ENCODE measurements at regions not wholly inside any gene's neighbourhood (a gene's known extent, or its start where the extent isn't known, plus 50 kb on each side); places are given as distances from the start of the nearest gene placed in this dataset.
"Not testable (repeated sequence)": the region's sequence is repeated elsewhere in the genome, so short reads cannot be mapped to it uniquely, and the experiment has no call there.

DNA sequence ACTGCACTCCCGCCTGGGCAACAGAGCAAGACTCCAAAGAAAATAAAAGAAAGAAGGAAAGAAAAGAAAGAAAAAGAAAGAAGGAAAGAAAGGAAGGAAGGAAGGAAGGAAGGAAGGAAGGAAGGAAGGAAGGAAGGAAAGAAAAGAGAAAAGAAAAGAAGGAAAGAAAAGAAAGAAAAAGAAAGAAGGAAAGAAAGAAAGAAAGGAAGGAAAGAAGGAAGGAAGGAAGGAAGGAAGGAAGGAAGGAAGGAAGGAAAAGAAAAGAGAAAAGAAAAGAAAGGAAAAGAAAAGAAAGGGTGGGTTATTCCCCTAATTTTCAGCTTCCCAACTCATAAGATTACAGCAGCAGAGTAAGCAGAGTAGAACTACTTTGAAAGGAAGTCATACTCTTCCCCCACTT lies 64.4 kb downstream of the TMEM200C start:
- H3K4me1 ChIP-seq (ENCODE audit: control insufficient read depth, insufficient read depth, low read length); H3K36me3 ChIP-seq (ENCODE audit: control insufficient read depth, insufficient read depth, low read length); H3K27ac ChIP-seq (ENCODE audit: low read depth, low read length); H3K9ac ChIP-seq (ENCODE audit: low read length); H3K4me3 ChIP-seq (ENCODE audit: low read length); H3K27me3 ChIP-seq (ENCODE audit: control insufficient read depth, insufficient read depth, low read length): not testable (repeated sequence)

DNA sequence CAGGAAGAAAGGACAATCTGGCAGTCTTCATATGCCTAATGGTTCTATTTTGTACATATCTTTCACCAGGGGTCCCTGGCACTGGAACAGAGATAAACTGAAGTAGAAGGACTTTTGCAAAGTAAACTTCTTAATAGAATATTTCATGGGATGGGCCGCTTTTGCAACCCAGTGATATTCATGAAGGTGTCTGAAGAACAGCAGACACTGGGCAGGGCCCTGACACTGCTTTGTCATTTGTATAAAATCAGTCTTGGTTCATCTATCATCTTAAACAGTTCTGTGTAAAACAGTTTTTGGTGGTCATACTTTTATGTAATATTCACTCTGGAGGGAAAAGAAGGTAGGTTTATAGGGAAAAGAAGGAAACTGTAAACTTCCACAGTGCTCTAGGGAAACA lies 66.4 kb downstream of the TMEM200C start:
- Histone ChIP-seq H3K4me3 (ENCODE audit: low read length) (no peak overlapping the region), H3K36me3 (ENCODE audit: control insufficient read depth, insufficient read depth, low read length) (no peaks in the 10 kb centered on the region), H3K4me1 (ENCODE audit: control insufficient read depth, insufficient read depth, low read length) (no peaks in the 10 kb centered on the region), H3K27ac (ENCODE audit: low read depth, low read length) (no peak overlapping the region), H3K9ac (ENCODE audit: low read length) (no peak overlapping the region), H3K27me3 (ENCODE audit: control insufficient read depth, insufficient read depth, low read length) (no peaks in the 10 kb centered on the region)

DNA sequence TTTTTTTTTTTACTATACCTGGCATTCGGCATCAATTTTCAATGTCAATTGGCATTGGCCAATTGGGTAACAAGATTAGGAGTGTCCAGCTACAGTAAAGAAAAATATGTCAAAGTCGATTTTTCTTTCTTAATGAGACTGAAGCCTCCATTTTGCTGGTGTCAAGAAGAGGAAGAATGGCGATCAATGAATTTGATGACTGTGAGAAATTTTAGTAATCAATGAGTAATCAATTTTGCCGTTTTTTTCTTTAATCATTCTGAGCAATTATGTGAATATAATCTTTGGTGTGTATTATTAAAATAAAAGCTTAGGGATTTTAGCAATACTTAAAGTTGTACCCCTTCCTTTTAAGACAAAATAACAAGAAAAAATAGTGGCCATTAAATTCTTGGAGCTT lies 69.7 kb downstream of the TMEM200C start:
- H3K36me3 ChIP-seq (ENCODE audit: control insufficient read depth, insufficient read depth, low read length): no peaks in the 10 kb centered on the region

DNA sequence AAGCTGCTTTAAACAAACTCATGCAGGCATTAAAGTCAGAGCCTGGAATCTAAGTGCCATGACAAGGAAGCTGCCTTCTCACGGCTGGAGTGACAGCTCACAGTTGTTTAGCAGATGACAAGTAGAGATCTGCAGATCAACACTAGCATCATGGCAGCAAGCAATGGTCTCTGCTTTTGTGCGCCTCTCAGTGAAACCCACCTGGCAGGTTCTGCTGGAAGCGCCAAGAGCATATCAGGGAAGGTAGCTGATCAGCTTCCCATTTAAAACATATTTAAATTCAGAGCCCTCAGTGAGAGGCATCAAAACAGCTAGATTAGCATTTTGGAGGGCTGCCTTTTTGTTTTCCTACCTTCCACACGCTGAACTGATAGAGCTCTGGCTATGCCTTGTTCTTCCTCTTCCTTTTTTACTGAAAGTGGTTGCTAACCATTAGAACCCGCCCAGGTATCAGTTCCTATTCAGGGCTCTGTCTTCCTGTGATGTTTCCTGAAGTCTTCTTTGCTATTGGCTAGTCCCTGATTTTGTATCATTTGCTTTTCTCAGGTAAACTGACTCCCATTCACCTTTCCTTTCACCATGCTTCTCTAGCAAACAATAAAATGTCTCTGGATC lies 70.8 kb downstream of the TMEM200C start:
- no peaks in the 10 kb centered on the region for H3K4me1 ChIP-seq (ENCODE audit: control insufficient read depth, insufficient read depth, low read length)

More for the DNA sequence above, 69.7 kb downstream of the TMEM200C start:
- H3K4me3 ChIP-seq (ENCODE audit: low read length): no peak overlapping the region
- H3K27ac ChIP-seq (ENCODE audit: low read depth, low read length): no peak overlapping the region
- H3K27me3 ChIP-seq (ENCODE audit: control insufficient read depth, insufficient read depth, low read length): no peaks in the 10 kb centered on the region
- no peaks in the 10 kb centered on the region for H3K4me1 ChIP-seq (ENCODE audit: control insufficient read depth, insufficient read depth, low read length)
- H3K9ac ChIP-seq (ENCODE audit: low read length): no peak overlapping the region

DNA sequence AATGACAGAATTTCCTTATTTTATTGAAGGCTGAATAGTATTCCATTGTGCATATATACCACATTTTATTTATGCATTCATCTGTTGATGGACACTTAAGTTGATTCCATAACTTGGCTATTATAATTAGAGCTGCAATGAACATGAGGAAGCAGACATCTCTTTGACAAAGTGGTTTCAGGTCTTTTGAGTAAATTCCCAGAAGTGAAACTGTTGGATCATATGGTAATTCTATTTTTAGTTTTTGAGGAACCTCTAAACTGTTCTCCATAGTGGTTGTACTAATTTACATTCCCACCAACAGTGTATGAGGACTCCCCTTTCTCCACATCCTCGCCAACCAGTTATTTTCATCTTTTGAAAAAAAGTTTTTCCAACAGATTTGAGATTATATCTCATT lies 77.5 kb downstream of the TMEM200C start:
- H3K27me3 ChIP-seq (ENCODE audit: control insufficient read depth, insufficient read depth, low read length): no peaks in the 10 kb centered on the region
- H3K27ac ChIP-seq (ENCODE audit: low read depth, low read length): no peak overlapping the region
- no peak overlapping the region for H3K4me3 ChIP-seq (ENCODE audit: low read length)
- H3K9ac ChIP-seq (ENCODE audit: low read length): no peak overlapping the region
- no peaks in the 10 kb centered on the region for H3K36me3 ChIP-seq (ENCODE audit: control insufficient read depth, insufficient read depth, low read length)
- H3K4me1 ChIP-seq (ENCODE audit: control insufficient read depth, insufficient read depth, low read length): no peaks in the 10 kb centered on the region

More for the DNA sequence above, 70.8 kb downstream of the TMEM200C start:
- H3K27ac ChIP-seq (ENCODE audit: low read depth, low read length): no peak overlapping the region
- H3K4me3 ChIP-seq (ENCODE audit: low read length): no peak overlapping the region
- H3K36me3 ChIP-seq (ENCODE audit: control insufficient read depth, insufficient read depth, low read length): no peaks in the 10 kb centered on the region
- H3K9ac ChIP-seq (ENCODE audit: low read length): no peak overlapping the region
- no peaks in the 10 kb centered on the region for H3K27me3 ChIP-seq (ENCODE audit: control insufficient read depth, insufficient read depth, low read length)

DNA sequence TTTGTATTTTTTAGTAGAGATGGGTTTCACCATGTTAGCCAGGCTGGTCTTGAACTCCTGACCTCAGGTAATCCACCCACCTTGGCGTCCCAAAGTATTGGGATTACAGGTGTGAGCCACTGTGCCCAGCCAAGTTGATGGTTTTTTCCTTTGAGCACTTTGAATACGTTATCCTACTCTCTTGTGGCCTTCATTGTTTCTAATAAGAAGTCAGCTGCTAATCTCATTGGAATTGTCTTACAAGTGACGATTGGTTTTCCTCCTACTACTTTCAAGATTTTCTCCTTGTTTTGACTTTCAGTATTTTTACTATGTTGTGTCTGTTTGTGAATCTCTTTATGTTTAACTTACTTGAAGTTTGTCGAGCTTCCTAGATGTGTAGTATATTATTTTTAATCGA lies 88.5 kb downstream of the TMEM200C start:
- no peak overlapping the region for H3K9ac ChIP-seq (ENCODE audit: low read length)
- no peaks in the 10 kb centered on the region for H3K36me3 ChIP-seq (ENCODE audit: control insufficient read depth, insufficient read depth, low read length)
- H3K27me3 ChIP-seq (ENCODE audit: control insufficient read depth, insufficient read depth, low read length): no peaks in the 10 kb centered on the region
- no peak overlapping the region for H3K4me3 ChIP-seq (ENCODE audit: low read length)
- no peaks in the 10 kb centered on the region for H3K4me1 ChIP-seq (ENCODE audit: control insufficient read depth, insufficient read depth, low read length)
- no peak overlapping the region for H3K27ac ChIP-seq (ENCODE audit: low read depth, low read length)

DNA sequence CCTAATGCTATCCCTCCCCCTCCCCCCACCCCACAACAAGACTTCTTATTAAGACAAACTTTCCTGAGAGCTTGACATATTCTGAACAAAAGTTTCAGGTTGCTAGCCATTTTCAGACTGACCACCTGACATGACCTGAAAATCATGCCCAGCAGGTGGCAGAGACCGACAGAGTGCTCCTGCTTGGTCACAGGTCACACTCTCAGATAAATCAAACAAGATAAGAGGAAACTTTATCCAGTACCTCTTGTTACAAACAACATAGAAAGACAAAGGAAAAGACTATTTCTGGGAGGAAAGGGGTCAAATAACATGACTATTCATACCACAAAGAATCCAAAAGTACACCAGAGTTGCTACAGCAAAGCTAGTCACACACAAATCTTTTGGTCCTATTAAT lies 107.4 kb downstream of the TMEM200C start:
- no peak overlapping the region for H3K4me3 ChIP-seq (ENCODE audit: low read length)
- no peaks in the 10 kb centered on the region for H3K36me3 ChIP-seq (ENCODE audit: control insufficient read depth, insufficient read depth, low read length)
- H3K4me1 ChIP-seq (ENCODE audit: control insufficient read depth, insufficient read depth, low read length): no peaks in the 10 kb centered on the region
- no peak overlapping the region for H3K9ac ChIP-seq (ENCODE audit: low read length)
- no peaks in the 10 kb centered on the region for H3K27me3 ChIP-seq (ENCODE audit: control insufficient read depth, insufficient read depth, low read length)
- no peak overlapping the region for H3K27ac ChIP-seq (ENCODE audit: low read depth, low read length)

DNA sequence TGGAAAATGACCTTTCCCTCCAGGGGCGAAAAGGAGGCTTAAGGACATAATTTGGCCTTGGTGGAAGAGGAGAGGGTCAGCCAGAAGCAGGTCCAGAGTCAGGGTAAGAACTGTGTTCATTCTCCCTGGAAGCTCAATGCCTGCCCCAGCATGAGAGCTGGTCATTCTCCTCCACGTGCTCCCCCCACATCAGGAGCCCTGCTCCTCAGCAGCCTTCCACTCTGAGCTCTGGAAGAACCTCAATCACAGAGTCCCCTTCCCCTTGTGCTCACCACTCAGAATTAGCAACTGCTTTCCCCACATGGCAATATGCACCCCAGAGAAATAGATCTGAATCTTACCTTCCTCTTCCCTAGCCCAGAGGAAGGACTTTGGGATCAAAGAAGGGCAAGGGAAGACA lies 115.4 kb downstream of the TMEM200C start:
- Histone ChIP-seq H3K9ac (ENCODE audit: low read length) (no peak overlapping the region), H3K4me3 (ENCODE audit: low read length) (no peak overlapping the region), H3K27me3 (ENCODE audit: control insufficient read depth, insufficient read depth, low read length) (no peaks in the 10 kb centered on the region), H3K36me3 (ENCODE audit: control insufficient read depth, insufficient read depth, low read length) (no peaks in the 10 kb centered on the region), H3K27ac (ENCODE audit: low read depth, low read length) (no peak overlapping the region), H3K4me1 (ENCODE audit: control insufficient read depth, insufficient read depth, low read length) (no peaks in the 10 kb centered on the region)

DNA sequence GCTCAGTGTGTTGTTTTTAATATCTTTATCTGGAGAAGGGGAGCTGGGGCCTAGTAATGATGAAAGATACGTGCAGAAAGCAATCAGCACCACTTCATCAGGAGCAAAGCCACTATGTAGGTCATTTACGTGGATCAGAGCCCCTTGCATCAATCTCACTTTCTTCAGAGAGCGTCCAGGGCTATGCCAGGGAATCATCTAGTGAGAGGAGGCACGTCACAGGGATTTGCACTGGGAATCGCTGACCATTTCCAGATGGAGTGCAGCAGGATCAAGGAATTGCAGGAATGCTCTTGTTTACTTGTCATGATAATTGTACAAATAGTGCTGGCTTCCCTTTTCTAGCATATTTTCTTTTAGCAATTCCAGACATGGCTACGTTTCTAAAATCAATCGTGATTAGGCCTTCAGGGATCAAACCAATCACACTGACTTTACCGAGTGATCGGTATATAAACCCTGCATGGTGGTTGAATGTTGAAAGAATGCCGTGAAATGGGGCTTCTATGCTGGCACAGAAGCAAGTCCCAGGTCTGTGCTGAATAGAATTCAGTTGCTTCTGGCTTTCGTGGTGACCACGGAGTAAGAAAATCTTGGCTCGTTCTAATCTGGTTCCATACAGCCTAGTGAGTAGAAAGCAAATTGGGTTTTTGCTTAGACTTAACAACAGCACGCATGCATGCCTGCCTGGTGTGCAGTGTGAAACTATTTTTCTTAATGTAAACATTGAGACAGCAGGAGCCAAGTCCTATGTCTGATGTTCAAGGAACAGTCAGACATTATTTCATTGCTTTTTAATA lies 122.8 kb downstream of the TMEM200C start:
- Histone ChIP-seq H3K9ac (ENCODE audit: low read length) (no peak overlapping the region), H3K27me3 (ENCODE audit: control insufficient read depth, insufficient read depth, low read length) (no peaks in the 10 kb centered on the region), H3K4me1 (ENCODE audit: control insufficient read depth, insufficient read depth, low read length) (no peaks in the 10 kb centered on the region), H3K36me3 (ENCODE audit: control insufficient read depth, insufficient read depth, low read length) (no peaks in the 10 kb centered on the region), H3K4me3 (ENCODE audit: low read length) (no peak overlapping the region), H3K27ac (ENCODE audit: low read depth, low read length) (no peak overlapping the region)

DNA sequence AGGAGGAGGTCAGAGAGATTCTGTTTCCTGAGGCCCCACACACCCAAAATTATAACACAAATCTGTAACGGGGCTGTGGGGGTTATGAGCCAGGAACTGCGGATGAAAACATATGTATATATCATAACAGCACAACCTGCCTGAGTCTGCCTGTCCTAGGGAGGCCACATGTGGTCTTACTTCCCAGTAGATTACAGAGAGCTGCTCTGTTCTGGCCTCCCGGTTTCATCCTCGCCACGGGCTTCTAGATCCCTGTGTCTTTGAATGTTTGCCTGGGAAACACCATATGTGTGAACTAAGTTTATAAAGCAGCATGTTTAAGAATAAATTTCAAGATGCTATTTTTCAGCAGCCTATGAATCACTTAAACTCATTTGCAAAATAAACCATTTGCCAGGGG lies 124.0 kb downstream of the TMEM200C start:
- Histone ChIP-seq H3K27ac (ENCODE audit: low read depth, low read length) (no peak overlapping the region), H3K9ac (ENCODE audit: low read length) (no peak overlapping the region), H3K4me1 (ENCODE audit: control insufficient read depth, insufficient read depth, low read length) (no peaks in the 10 kb centered on the region), H3K4me3 (ENCODE audit: low read length) (no peak overlapping the region), H3K27me3 (ENCODE audit: control insufficient read depth, insufficient read depth, low read length) (no peaks in the 10 kb centered on the region), H3K36me3 (ENCODE audit: control insufficient read depth, insufficient read depth, low read length) (no peaks in the 10 kb centered on the region)

DNA sequence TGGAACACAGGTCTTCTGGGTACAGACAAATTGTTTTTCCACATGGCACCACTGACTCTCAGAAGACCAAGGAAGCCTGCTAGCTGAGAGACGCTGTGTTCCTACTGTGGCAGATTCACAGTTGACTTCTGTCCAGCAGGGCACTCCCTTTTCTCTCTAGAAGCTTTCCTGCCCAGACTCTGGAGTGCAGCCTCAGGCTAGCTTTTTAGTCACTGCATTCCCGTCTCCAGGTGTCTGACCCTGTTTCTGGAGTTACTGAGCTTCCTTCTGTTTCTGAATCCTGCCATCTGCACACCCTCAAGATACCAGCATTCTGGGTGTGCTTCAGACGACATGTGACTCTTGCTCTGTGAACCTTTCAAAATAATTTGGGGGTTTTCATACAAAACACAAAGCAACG lies 125.1 kb downstream of the TMEM200C start:
- Histone ChIP-seq H3K27me3 (ENCODE audit: control insufficient read depth, insufficient read depth, low read length) (no peaks in the 10 kb centered on the region), H3K4me3 (ENCODE audit: low read length) (no peak overlapping the region), H3K36me3 (ENCODE audit: control insufficient read depth, insufficient read depth, low read length) (no peaks in the 10 kb centered on the region), H3K27ac (ENCODE audit: low read depth, low read length) (no peak overlapping the region), H3K4me1 (ENCODE audit: control insufficient read depth, insufficient read depth, low read length) (no peaks in the 10 kb centered on the region), H3K9ac (ENCODE audit: low read length) (no peak overlapping the region)

DNA sequence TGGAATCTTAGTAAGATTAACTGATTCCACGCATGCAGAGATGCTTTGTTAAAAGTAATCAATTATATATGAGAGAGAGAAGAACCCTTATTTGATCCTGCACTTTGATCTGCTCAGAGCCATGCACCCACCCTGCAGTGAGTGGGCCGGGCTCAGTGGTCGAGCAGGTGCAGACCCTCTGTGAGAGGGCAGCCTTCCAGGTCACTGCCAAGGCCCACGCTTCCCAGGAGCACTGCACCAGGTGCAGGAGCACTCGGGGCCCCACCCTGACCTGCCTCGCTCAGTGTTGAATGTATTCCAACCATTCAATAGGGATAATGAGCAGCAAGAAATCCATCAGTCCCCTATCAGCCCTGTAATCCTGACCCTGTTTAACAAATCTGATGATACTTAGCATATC lies 126.9 kb downstream of the TMEM200C start:
- no peak overlapping the region for H3K9ac ChIP-seq (ENCODE audit: low read length)
- H3K4me1 ChIP-seq (ENCODE audit: control insufficient read depth, insufficient read depth, low read length): no peaks in the 10 kb centered on the region
- no peaks in the 10 kb centered on the region for H3K27me3 ChIP-seq (ENCODE audit: control insufficient read depth, insufficient read depth, low read length)

DNA sequence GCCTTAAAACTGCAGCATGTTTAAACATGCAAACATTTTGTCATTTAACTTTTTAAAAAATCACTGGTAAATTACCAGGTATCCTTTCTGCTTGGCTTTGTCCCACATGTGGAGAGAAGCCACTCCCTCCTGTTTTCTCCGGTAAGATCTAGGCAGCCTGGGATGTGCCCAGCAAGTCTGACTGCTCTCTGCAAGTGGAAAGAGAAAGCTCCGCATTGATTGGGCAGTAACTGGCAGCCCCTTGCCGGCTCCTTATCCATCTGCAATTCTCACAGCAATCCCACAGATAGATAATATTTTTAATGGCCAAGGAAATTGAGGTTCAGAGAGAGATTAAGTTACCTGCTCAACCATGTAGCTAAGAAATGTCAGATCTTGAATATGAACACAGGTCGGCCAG lies 136.1 kb downstream of the TMEM200C start:
- Histone ChIP-seq H3K9ac (ENCODE audit: low read length) (no peak overlapping the region), H3K27me3 (ENCODE audit: control insufficient read depth, insufficient read depth, low read length) (no peaks in the 10 kb centered on the region), H3K27ac (ENCODE audit: low read depth, low read length) (no peak overlapping the region), H3K36me3 (ENCODE audit: control insufficient read depth, insufficient read depth, low read length) (no peaks in the 10 kb centered on the region), H3K4me1 (ENCODE audit: control insufficient read depth, insufficient read depth, low read length) (no peaks in the 10 kb centered on the region), H3K4me3 (ENCODE audit: low read length) (no peak overlapping the region)

More for the DNA sequence above, 126.9 kb downstream of the TMEM200C start:
- Histone ChIP-seq H3K36me3 (ENCODE audit: control insufficient read depth, insufficient read depth, low read length) (no peaks in the 10 kb centered on the region), H3K4me3 (ENCODE audit: low read length) (no peak overlapping the region), H3K27ac (ENCODE audit: low read depth, low read length) (no peak overlapping the region)
